Testis (tissue), 2 donors: ENCODE measurements at regions not wholly inside any gene's neighbourhood (a gene's known extent, or its start where the extent isn't known, plus 50 kb on each side); places are given as distances from the start of the nearest gene placed in this dataset.
A peak's percentile ranks its signal among the peaks of the same experiment; 100 is the strongest.

Experiments
- DNase-seq: peaks from one replicate; pipeline ENCODE4 v3.0.0-alpha.2; 2019
- H3K27ac ChIP-seq, 2 donors: fragments of 200-600 bp; sonication (generic); one replicate each; pipeline ENCODE4 v1.5.1; 2019
- H3K27me3 ChIP-seq: fragments of 200-600 bp; sonication (generic); one replicate; pipeline ENCODE4 v1.5.1; 2019
- H3K36me3 ChIP-seq: fragments of 200-600 bp; sonication (generic); one replicate; pipeline ENCODE4 v1.5.1; 2017; ENCODE audit warnings: low read depth; ENCODE audit errors: missing control alignments
- H3K4me1 ChIP-seq: fragments of 200-600 bp; sonication (generic); one replicate; pipeline ENCODE4 v1.5.1; 2019
- H3K4me3 ChIP-seq, 2 donors: fragments of 200-600 bp; sonication (generic); one replicate each; pipeline ENCODE4 v1.5.1; 2017 to 2019
- H3K9me3 ChIP-seq: fragments of 200-600 bp; sonication (generic); one replicate; pipeline ENCODE4 v1.5.1; 2017
- POLR2A ChIP-seq: fragments of 450-650 bp; IDR thresholded peaks from one replicate; pipeline ENCODE4 v1.6.1; 2017; ENCODE audit warnings: antibody characterized with exemption, mild to moderate bottlenecking, moderate library complexity
- WGBS, 2 donors: methylation state at CpG; one replicate each; pipeline ENCODE4 v1.1.5; 2018; 5-methylcytosine and 5-hydroxymethylcytosine counted together
- intact Hi-C: fragments of 100-400 bp; cut with DNase I; formaldehyde crosslinking; loops from one replicate; pipeline ENCODE4 v1.15.1; 2023; ENCODE audit warnings: low total_unique reads
- TF ChIP-seq, protein P1 (sequence below), 3 experiments: fragments of 450-650 bp in 2 of 3; fragments of 200-600 bp in 1 of 3; sonication (generic) in 1 of 3; IDR thresholded peaks; one replicate each; pipeline ENCODE4 v1.5.1; 2016 to 2019; ENCODE audit warnings: antibody characterized with exemption in 3 of 3, mild to moderate bottlenecking in 2 of 3, moderate library complexity in 1 of 3

GRCh38 chr14:101397206-101397605 lies 164.1 kb upstream of the DIO3 start:
- Histone ChIP-seq H3K4me1 (no peaks in the 10 kb centered on the region), H3K4me3 (no peak overlapping the region), H3K9me3 (no peaks in the 10 kb centered on the region), H3K27me3 (no peaks in the 10 kb centered on the region), H3K27ac (no peak overlapping the region), H3K36me3 (no peaks in the 10 kb centered on the region)
- 73 to 86% methylated on average over 12 of the region's 12 CpGs for WGBS, 2 donors
- intact Hi-C loops, result no loop called here
- TF ChIP-seq, protein P1, sequence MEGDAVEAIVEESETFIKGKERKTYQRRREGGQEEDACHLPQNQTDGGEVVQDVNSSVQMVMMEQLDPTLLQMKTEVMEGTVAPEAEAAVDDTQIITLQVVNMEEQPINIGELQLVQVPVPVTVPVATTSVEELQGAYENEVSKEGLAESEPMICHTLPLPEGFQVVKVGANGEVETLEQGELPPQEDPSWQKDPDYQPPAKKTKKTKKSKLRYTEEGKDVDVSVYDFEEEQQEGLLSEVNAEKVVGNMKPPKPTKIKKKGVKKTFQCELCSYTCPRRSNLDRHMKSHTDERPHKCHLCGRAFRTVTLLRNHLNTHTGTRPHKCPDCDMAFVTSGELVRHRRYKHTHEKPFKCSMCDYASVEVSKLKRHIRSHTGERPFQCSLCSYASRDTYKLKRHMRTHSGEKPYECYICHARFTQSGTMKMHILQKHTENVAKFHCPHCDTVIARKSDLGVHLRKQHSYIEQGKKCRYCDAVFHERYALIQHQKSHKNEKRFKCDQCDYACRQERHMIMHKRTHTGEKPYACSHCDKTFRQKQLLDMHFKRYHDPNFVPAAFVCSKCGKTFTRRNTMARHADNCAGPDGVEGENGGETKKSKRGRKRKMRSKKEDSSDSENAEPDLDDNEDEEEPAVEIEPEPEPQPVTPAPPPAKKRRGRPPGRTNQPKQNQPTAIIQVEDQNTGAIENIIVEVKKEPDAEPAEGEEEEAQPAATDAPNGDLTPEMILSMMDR (IDR thresholded peaks at IDR 0.05), result no peak
- no peak for TF ChIP-seq POLR2A
- DNase-seq, result no peak

DNA sequence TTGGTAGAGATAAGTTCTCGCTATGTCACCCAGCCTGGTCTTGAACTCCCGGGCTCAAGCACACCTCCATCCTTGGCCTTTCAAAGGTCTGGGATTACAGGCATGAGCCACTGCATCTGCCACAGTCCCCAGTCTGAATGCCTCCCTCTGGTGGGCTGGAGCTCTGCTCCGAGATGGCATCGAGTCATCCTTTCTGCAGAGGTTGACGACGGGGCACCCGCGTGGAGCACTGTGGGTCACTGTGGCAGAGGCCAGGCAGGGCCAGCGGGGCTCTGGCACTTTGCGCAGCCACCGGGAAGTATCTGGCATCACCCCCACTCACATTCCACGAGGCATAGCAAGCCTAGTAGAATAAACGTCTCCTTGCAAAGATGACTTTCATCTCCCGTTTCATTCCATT lies 163.3 kb upstream of the DIO3 start:
- H3K4me1 ChIP-seq, result no peaks in the 10 kb centered on the region
- H3K36me3 ChIP-seq, result no peaks in the 10 kb centered on the region
- no peak for DNase-seq
- no peaks in the 10 kb centered on the region for H3K27me3 ChIP-seq
- 86 to 87% methylated on average over 12 to 14 of the region's 14 CpGs for WGBS, 2 donors
- TF ChIP-seq, protein P1 (IDR thresholded peaks at IDR 0.05), result no peak
- TF ChIP-seq POLR2A, result no peak
- intact Hi-C loops, result no loop called here
- H3K27ac ChIP-seq, result no peak overlapping the region
- H3K9me3 ChIP-seq, result no peaks in the 10 kb centered on the region
- H3K4me3 ChIP-seq, result no peak overlapping the region

DNA sequence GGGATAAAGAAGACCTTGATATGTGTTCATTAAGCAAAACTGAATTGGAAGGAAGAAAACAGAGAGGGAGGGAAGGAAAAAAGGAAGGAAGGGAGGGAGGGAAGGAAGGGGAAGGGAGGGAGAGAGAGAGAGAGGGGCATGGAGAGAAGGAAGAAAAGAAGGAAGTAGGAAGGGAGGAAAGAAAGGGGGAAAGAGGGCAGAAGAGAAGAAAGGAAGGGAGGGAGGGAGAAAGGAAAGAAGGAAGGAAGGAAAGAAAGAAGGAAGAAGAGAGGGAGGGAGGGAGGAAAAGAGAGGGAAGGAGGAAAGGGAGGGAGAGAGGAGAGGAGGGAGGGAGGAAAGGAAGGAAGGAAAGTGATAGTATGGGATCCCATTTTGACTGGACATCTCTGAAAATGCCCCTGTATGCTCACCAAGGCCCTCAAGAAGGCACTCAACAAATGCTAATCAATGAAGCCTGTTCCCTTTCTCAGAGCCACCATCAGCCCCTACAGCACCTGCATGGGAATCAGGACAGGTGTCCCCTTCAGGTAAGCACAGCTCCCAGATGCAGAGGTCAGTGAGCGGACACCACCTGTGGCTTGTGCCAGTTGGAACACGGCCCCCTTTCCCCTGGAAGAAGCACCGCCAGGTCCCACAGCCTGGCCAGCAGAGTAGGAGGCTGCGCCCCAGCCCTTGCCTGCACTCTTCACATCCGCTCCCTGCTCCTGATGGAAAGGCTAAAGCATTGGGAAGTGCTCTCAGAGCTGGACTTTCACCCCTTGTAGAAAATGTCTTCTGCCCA lies 161.4 kb upstream of the DIO3 start:
- intact Hi-C loops, result no loop called here
- no peak for DNase-seq
- Histone ChIP-seq H3K9me3 (no peaks in the 10 kb centered on the region), H3K27me3 (no peaks in the 10 kb centered on the region), H3K4me1 (no peaks in the 10 kb centered on the region), H3K36me3 (no peaks in the 10 kb centered on the region), H3K4me3 (no peak overlapping the region), H3K27ac (no peak overlapping the region)
- no peak for TF ChIP-seq POLR2A
- WGBS, 2 donors, result 80 to 90% methylated on average over 1 to 5 of the region's 5 CpGs

DNA sequence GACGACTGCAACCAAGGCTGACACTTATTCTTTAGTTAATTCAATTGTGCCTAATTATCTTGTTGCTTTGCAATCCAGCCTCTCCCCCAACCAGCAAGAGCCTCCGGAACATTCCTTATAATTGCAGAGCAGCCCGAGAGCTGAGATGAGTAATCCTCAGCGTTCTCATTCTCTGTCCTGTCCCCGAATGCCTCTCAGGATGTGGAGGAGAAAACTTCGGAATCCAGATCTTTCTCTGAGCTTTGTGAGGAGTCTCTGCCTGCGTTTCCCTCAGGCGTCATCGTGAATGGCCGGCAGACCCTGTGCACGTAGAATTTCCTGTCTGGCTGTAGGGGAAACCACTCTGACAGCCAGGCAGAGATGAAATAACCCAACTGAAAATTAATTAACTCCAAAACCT lies 160.5 kb upstream of the DIO3 start:
- intact Hi-C loops, result no loop called here
- H3K36me3 ChIP-seq, result no peaks in the 10 kb centered on the region
- WGBS, 2 donors, result 13 to 23% methylated on average over 11 of the region's 11 CpGs
- DNase-seq, result no peak
- H3K4me1 ChIP-seq, result no peaks in the 10 kb centered on the region
- TF ChIP-seq, protein P1 (IDR thresholded peaks at IDR 0.05), result no peak
- TF ChIP-seq POLR2A, result no peak
- H3K27ac ChIP-seq, result peak overlapping the region in 1 of 2 donors; percentile 60
- H3K27me3 ChIP-seq, result no peaks in the 10 kb centered on the region
- no peak overlapping the region for H3K4me3 ChIP-seq
- H3K9me3 ChIP-seq, result no peaks in the 10 kb centered on the region

DNA sequence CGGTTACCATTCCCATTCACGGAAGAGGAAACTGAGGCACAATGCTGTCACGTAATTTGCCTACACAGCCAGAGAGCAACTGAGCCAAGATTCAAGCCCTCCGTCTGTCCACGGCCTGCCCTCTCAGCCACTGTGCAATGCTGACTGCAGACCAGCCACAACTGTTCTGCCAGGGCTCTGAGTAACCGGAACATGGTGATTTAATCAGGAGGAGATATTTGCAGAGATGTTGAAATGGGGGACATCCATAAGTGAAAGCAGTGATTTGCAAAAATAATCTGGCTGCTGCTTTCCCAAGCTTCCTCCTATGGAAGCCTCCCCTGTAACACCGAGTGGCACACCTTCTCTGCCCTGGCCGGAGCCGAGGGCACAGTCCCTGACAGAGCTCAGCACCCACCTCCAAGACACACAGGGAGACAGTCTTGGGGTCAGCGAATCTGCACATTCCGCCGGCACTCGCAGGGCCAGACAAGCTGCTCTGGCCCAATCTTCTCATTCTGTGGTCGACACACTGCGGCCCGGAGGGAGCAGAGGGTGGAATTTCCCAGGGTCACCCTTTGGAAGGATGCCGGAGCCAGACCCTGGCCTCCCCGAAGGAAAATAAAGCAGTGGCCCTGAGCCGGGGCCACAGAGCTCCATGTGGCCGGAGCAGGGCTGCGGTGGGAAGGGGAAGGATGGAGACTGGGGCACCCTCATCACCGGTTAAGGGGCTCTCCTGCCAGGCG lies 158.2 kb upstream of the DIO3 start:
- H3K4me3 ChIP-seq, result no peak overlapping the region
- H3K27ac ChIP-seq, result peak overlapping the region; percentile 24 to 50

More for the DNA sequence above, 158.2 kb upstream of the DIO3 start:
- WGBS, 2 donors, result 57 to 70% methylated on average over 11 to 23 of the region's 23 CpGs
- TF ChIP-seq, protein P1 (IDR thresholded peaks at IDR 0.05), result no peak
- H3K36me3 ChIP-seq, result no peaks in the 10 kb centered on the region
- DNase-seq, result no peak
- peaks cover 13% of the 10 kb centered on the region for H3K4me1 ChIP-seq
- intact Hi-C loops, result no loop called here
- no peaks in the 10 kb centered on the region for H3K27me3 ChIP-seq
- no peaks in the 10 kb centered on the region for H3K9me3 ChIP-seq
